ENCODE measurements at regions not wholly inside any gene's neighbourhood (a gene's known extent, or its start where the extent isn't known, plus 50 kb on each side); places are given as distances from the start of the nearest gene placed in this dataset.

- no peak for DNase-seq
Measured at GRCh38 chr6:153872946-153873345, 166.1 kb upstream of the OPRM1 start.

- DNase-seq, result no peak
Measured at GRCh38 chr6:153862927-153863326, 176.1 kb upstream of the OPRM1 start.

GRCh38 chr6:153862139-153862538 is 176.9 kb upstream of the OPRM1 start:
- DNase-seq, result no peak

- no peak for DNase-seq
Measured at GRCh38 chr6:153858529-153858928, 180.5 kb upstream of the OPRM1 start.

- DNase-seq, result no peak
Measured at GRCh38 chr6:153856929-153857376, 182.1 kb upstream of the OPRM1 start.

- no peak for DNase-seq
Measured at GRCh38 chr6:153852481-153852880, 186.6 kb upstream of the OPRM1 start.

GRCh38 chr6:153852034-153852433 is 187.0 kb upstream of the OPRM1 start:
- no peak for DNase-seq

GRCh38 chr6:153849072-153849779 is 189.8 kb upstream of the OPRM1 start:
- no peak for DNase-seq

GRCh38 chr6:153843420-153843819 is 195.6 kb upstream of the OPRM1 start:
- DNase-seq, result no peak

- no peak for DNase-seq
Measured at GRCh38 chr6:153842491-153842890, 196.5 kb upstream of the OPRM1 start.

GRCh38 chr6:153840039-153840850 is 198.8 kb upstream of the OPRM1 start:
- no peak for DNase-seq

- DNase-seq, result no peak
Measured at GRCh38 chr6:153832543-153832942, 206.5 kb upstream of the OPRM1 start.

GRCh38 chr6:153831350-153832078 is 207.5 kb upstream of the OPRM1 start:
- DNase-seq, result no peak

GRCh38 chr6:153817173-153817572 is 221.9 kb upstream of the OPRM1 start:
- DNase-seq, result no peak

GRCh38 chr6:153816366-153816765 is 222.7 kb upstream of the OPRM1 start:
- no peak for DNase-seq

- no peak for DNase-seq
Measured at GRCh38 chr6:153814136-153814535, 224.9 kb upstream of the OPRM1 start.

GRCh38 chr6:153804755-153805330 is 234.2 kb upstream of the OPRM1 start:
- DNase-seq, result no peak

GRCh38 chr6:153801917-153802316 is 237.1 kb upstream of the OPRM1 start:
- DNase-seq, result no peak

GRCh38 chr6:153800580-153801188 is 238.4 kb upstream of the OPRM1 start:
- DNase-seq, result no peak

- no peak for DNase-seq
Measured at GRCh38 chr6:153790876-153791473, 248.1 kb upstream of the OPRM1 start.

GRCh38 chr6:153790048-153790447 is 249.0 kb upstream of the OPRM1 start:
- no peak for DNase-seq

GRCh38 chr6:153787341-153787606 is 251.8 kb upstream of the OPRM1 start:
- DNase-seq, result no peak

- no peak for DNase-seq
Measured at GRCh38 chr6:153781306-153781705, 257.7 kb upstream of the OPRM1 start.

Measured in activated CD4-positive, CD25-positive, alpha-beta regulatory T cell treated with anti-CD3 and anti-CD28 coated beads, Interleukin-2, amount 50 U/mL, for 72 hours (primary cell).